Common myeloid progenitor, CD34-positive (primary cell): ENCODE measurements at regions not wholly inside any gene's neighbourhood (a gene's known extent, or its start where the extent isn't known, plus 50 kb on each side); places are given as distances from the start of the nearest gene placed in this dataset.
"Not testable (repeated sequence)": the region's sequence is repeated elsewhere in the genome, so short reads cannot be mapped to it uniquely, and the experiment has no call there.

Source experiments
- CTCF ChIA-PET: fragments of 350-600 bp; sonication (Branson Sonifier 250); formaldehyde crosslinking; loops from one replicate; lab custom pipeline; 2021; ENCODE audit warnings: antibody characterized with exemption; lab: Charles Lee
- POLR2A ChIA-PET: fragments of 350-600 bp; sonication (Branson Sonifier 250); formaldehyde crosslinking; loops from one replicate; lab custom pipeline; 2021; ENCODE audit warnings: antibody characterized with exemption; lab: Charles Lee
- DNase-seq, 3 donors: peaks; one replicate each; pipeline versions ENCODE4 v3.0.0 to v3.0.0-alpha.2; 2013
- H3K27ac ChIP-seq, 2 experiments: 1 replicate in 1 of 2; 2 replicates in 1 of 2; pipeline ENCODE4 v1.7.0; 2013; ENCODE audit warnings: inconsistent platforms in 2 of 2, low read length in 2 of 2, mild to moderate bottlenecking in 2 of 2, low read depth in 1 of 2, moderate library complexity in 1 of 2; ENCODE audit not compliant: severe bottlenecking in 2 of 2, insufficient read depth in 1 of 2, poor library complexity in 1 of 2
- H3K27me3 ChIP-seq, 5 experiments: replicated peaks in 2 of 5; 1 replicate in 3 of 5; 2 replicates in 2 of 5; pipeline versions ENCODE4 v1.6.1 to v1.7.0; 2013; ENCODE audit warnings: low read length in 4 of 5, mild to moderate bottlenecking in 2 of 5, moderate library complexity in 2 of 5, inconsistent platforms in 1 of 5; ENCODE audit not compliant: insufficient read depth in 5 of 5, control insufficient read depth in 4 of 5
- H3K36me3 ChIP-seq, 4 experiments: 1 replicate in 2 of 4; 2 replicates in 2 of 4; pipeline versions ENCODE4 v1.6.1 to v1.7.0; 2013; ENCODE audit warnings: low read length in 3 of 4, control low read depth in 1 of 4, mild to moderate bottlenecking in 1 of 4; ENCODE audit not compliant: control insufficient read depth in 4 of 4, insufficient read depth in 4 of 4
- H3K4me1 ChIP-seq, 4 experiments: 1 replicate in 3 of 4; 2 replicates in 1 of 4; pipeline versions ENCODE4 v1.6.1 to v1.7.1; 2013; ENCODE audit warnings: low read length in 3 of 4, mild to moderate bottlenecking in 3 of 4, control low read depth in 1 of 4, inconsistent platforms in 1 of 4, moderate library complexity in 1 of 4; ENCODE audit not compliant: control insufficient read depth in 4 of 4, insufficient read depth in 4 of 4; ENCODE audit errors: control extremely low read depth in 1 of 4
- H3K4me3 ChIP-seq, 7 experiments: 1 replicate in 4 of 7; 2 replicates in 3 of 7; pipeline versions ENCODE4 v1.5.1 to v1.7.0; 2013; ENCODE audit warnings: mild to moderate bottlenecking in 7 of 7, low read length in 6 of 7, moderate library complexity in 6 of 7, inconsistent platforms in 2 of 7, low read depth in 2 of 7, control low read depth in 1 of 7; ENCODE audit not compliant: insufficient read depth in 4 of 7, control insufficient read depth in 1 of 7; ENCODE audit errors: extremely low read depth in 1 of 7
- H3K9me3 ChIP-seq, 5 experiments: 1 replicate in 4 of 5; 2 replicates in 1 of 5; pipeline versions ENCODE4 v1.6.1 to v1.7.1; 2013; ENCODE audit warnings: low read length in 4 of 5, mild to moderate bottlenecking in 2 of 5, inconsistent platforms in 1 of 5, low read depth in 1 of 5, moderate library complexity in 1 of 5; ENCODE audit not compliant: control insufficient read depth in 4 of 5, insufficient read depth in 2 of 5; ENCODE audit errors: control extremely low read depth in 1 of 5
- WGBS: methylation state at CpG from one replicate; pipeline ENCODE4 v1.1.5; 2013; ENCODE audit not compliant: insufficient coverage; 5-methylcytosine and 5-hydroxymethylcytosine counted together

- POLR2A ChIA-PET = no interaction called here
- 72% methylated on average over 5 of the region's 5 CpGs for WGBS
- no peak overlapping the region for H3K4me3 ChIP-seq
- H3K27ac ChIP-seq = peak overlapping the region in 1 of 2 experiments; percentile 66
- no peaks in the 10 kb centered on the region for H3K4me1 ChIP-seq
- H3K36me3 ChIP-seq = no peaks in the 10 kb centered on the region
- H3K27me3 ChIP-seq = peaks cover 0 to 5% (median 0%) of the 10 kb centered on the region in 5 experiments
- CTCF ChIA-PET = no interaction called here
- DNase-seq = no peak
- H3K9me3 ChIP-seq = peaks cover 0 to 5% (median 0%) of the 10 kb centered on the region in 5 experiments
These were observed 205.8 kb upstream of the WSB1 start for GRCh38 chr17:27087935-27088766.

GRCh38 chr17:27088767-27089078, 205.2 kb upstream of the WSB1 start:
- CTCF ChIA-PET = no interaction called here
- 55% methylated on average over 8 of the region's 8 CpGs for WGBS
- POLR2A ChIA-PET = no interaction called here

GRCh38 chr17:27089079-27089928, 204.6 kb upstream of the WSB1 start:
- CTCF ChIA-PET, H3K4me3 ChIP-seq, H3K36me3 ChIP-seq, H3K27me3 ChIP-seq, DNase-seq, H3K4me1 ChIP-seq, POLR2A ChIA-PET, H3K9me3 ChIP-seq: not testable (repeated sequence)
- WGBS = 66% methylated on average over 26 of the region's 29 CpGs
- H3K27ac ChIP-seq = peak overlapping the region in 1 of 2 experiments; percentile 71

More at GRCh38 chr17:27088767-27089078, 205.2 kb upstream of the WSB1 start:
- H3K36me3 ChIP-seq = no peaks in the 10 kb centered on the region
- peaks cover 0 to 5% (median 0%) of the 10 kb centered on the region in 5 experiments for H3K27me3 ChIP-seq
- peak overlapping the region in 1 of 2 experiments; percentile 66 for H3K27ac ChIP-seq
- peaks cover 0 to 5% (median 0%) of the 10 kb centered on the region in 5 experiments for H3K9me3 ChIP-seq
- H3K4me3 ChIP-seq = no peak overlapping the region
- H3K4me1 ChIP-seq = no peaks in the 10 kb centered on the region
- DNase-seq = no peak

- CTCF ChIA-PET = no interaction called here
- peaks cover 0 to 5% (median 0%) of the 10 kb centered on the region in 5 experiments for H3K9me3 ChIP-seq
- no CpG with 5 or more reads among the region's 1 CpG for WGBS
- H3K27ac ChIP-seq = peak overlapping the region in 1 of 2 experiments; percentile 71
- H3K36me3 ChIP-seq = no peaks in the 10 kb centered on the region
- H3K4me3 ChIP-seq = no peak overlapping the region
- no peaks in the 10 kb centered on the region for H3K4me1 ChIP-seq
- no peak for DNase-seq
- POLR2A ChIA-PET = no interaction called here
- H3K27me3 ChIP-seq = peaks cover 0 to 8% (median 0%) of the 10 kb centered on the region in 5 experiments
These were observed 204.0 kb upstream of the WSB1 start for GRCh38 chr17:27089929-27090247.

GRCh38 chr17:27090450-27091042, 203.4 kb upstream of the WSB1 start:
- H3K9me3 ChIP-seq, H3K27me3 ChIP-seq, DNase-seq, H3K4me1 ChIP-seq, POLR2A ChIA-PET, CTCF ChIA-PET, H3K36me3 ChIP-seq, H3K4me3 ChIP-seq: not testable (repeated sequence)
- H3K27ac ChIP-seq = peak overlapping the region in 1 of 2 experiments; percentile 71
- WGBS = 74% methylated on average over 8 of the region's 10 CpGs

- Histone ChIP-seq H3K9me3 (peaks cover 0 to 5% (median 0%) of the 10 kb centered on the region in 5 experiments), H3K4me1 (no peaks in the 10 kb centered on the region), H3K36me3 (no peaks in the 10 kb centered on the region), H3K4me3 (no peak overlapping the region), H3K27ac (no peak overlapping the region), H3K27me3 (peaks cover 0 to 8% (median 0%) of the 10 kb centered on the region in 5 experiments)
- 91% methylated on average over 9 of the region's 11 CpGs for WGBS
- CTCF ChIA-PET = no interaction called here
- no peak for DNase-seq
- POLR2A ChIA-PET = no interaction called here
These were observed 202.8 kb upstream of the WSB1 start for GRCh38 chr17:27091043-27091497.
